ENCODE measurements at regions not wholly inside any gene's neighbourhood (a gene's known extent, or its start where the extent isn't known, plus 50 kb on each side); places are given as distances from the start of the nearest gene placed in this dataset.
"Not testable (repeated sequence)": the region's sequence is repeated elsewhere in the genome, so short reads cannot be mapped to it uniquely, and the experiment has no call there.

- H3K36me3 ChIP-seq: no peaks in the 10 kb centered on the region
- TF ChIP-seq POLR2AphosphoS5 (IDR thresholded peaks at IDR 0.05) (peak; percentile 70), POLR2A (IDR thresholded peaks at IDR 0.05) (no peak)
- H3K4me3 ChIP-seq: no peak overlapping the region
- no peaks in the 10 kb centered on the region for H3K9me3 ChIP-seq
- peak; percentile 75 for ATAC-seq
- peaks cover 0 to 6% (median 0%) of the 10 kb centered on the region in 3 donors for H3K4me1 ChIP-seq
- peak overlapping the region in 1 of 4 donors; percentile 12 for H3K27ac ChIP-seq
- WGBS, 2 donors (ENCODE audit: low coverage in 1 of 2): 67 to 71% methylated on average over 1 to 3 of the region's 3 CpGs
- H3K27me3 ChIP-seq: no peaks in the 10 kb centered on the region
Measured at GRCh38 chr2:40690525-40690924, 238.6 kb upstream of the SLC8A1 start.

GRCh38 chr2:40700231-40700954 is 248.5 kb upstream of the SLC8A1 start:
- H3K4me3 ChIP-seq: no peak overlapping the region
- H3K27me3 ChIP-seq: no peaks in the 10 kb centered on the region
- WGBS, 2 donors (ENCODE audit: low coverage in 1 of 2): 71 to 73% methylated on average over 5 of the region's 5 CpGs
- H3K4me1 ChIP-seq: no peaks in the 10 kb centered on the region
- H3K36me3 ChIP-seq: no peaks in the 10 kb centered on the region
- H3K27ac ChIP-seq: no peak overlapping the region
- TF ChIP-seq CTCF (IDR thresholded peaks at IDR 0.05) (no peak), POLR2AphosphoS5 (IDR thresholded peaks at IDR 0.05) (no peak), POLR2A (IDR thresholded peaks at IDR 0.05) (no peak), EP300 (IDR thresholded peaks at IDR 0.05) (no peak)
- H3K9me3 ChIP-seq: no peaks in the 10 kb centered on the region
- no peak for ATAC-seq

GRCh38 chr2:40712197-40712894 is 260.5 kb upstream of the SLC8A1 start:
- not testable (repeated sequence) for H3K27me3 ChIP-seq, H3K4me3 ChIP-seq, H3K36me3 ChIP-seq, H3K4me1 ChIP-seq, ATAC-seq, H3K9me3 ChIP-seq, H3K27ac ChIP-seq
- WGBS, 2 donors (ENCODE audit: low coverage in 1 of 2): 60% methylated on average over 4 of the region's 7 CpGs; no CpG with 5 or more reads in 1 of the 2 donors

- no peaks in the 10 kb centered on the region for H3K9me3 ChIP-seq
- WGBS, 2 donors (ENCODE audit: low coverage in 1 of 2): 40 to 45% methylated on average over 2 of the region's 2 CpGs
- H3K4me1 ChIP-seq: peaks cover 0 to 6% (median 0%) of the 10 kb centered on the region in 3 donors
- no peak overlapping the region for H3K27ac ChIP-seq
- H3K27me3 ChIP-seq: no peaks in the 10 kb centered on the region
- TF ChIP-seq EP300 (IDR thresholded peaks at IDR 0.05): no peak
- no peak for TF ChIP-seq POLR2A (IDR thresholded peaks at IDR 0.05)
- no peak for TF ChIP-seq POLR2AphosphoS5 (IDR thresholded peaks at IDR 0.05)
- no peaks in the 10 kb centered on the region for H3K36me3 ChIP-seq
- ATAC-seq: peak; percentile 39
- H3K4me3 ChIP-seq: no peak overlapping the region
Measured at GRCh38 chr2:40716879-40717278, 265.0 kb upstream of the SLC8A1 start.

GRCh38 chr2:40719414-40719813 is 267.5 kb upstream of the SLC8A1 start:
- TF ChIP-seq POLR2A (IDR thresholded peaks at IDR 0.05) (no peak), POLR2AphosphoS5 (IDR thresholded peaks at IDR 0.05) (no peak), EP300 (IDR thresholded peaks at IDR 0.05) (no peak), CTCF (IDR thresholded peaks at IDR 0.05) (no peak)
- H3K4me1 ChIP-seq: no peaks in the 10 kb centered on the region
- H3K4me3 ChIP-seq: no peak overlapping the region
- H3K36me3 ChIP-seq: no peaks in the 10 kb centered on the region
- H3K9me3 ChIP-seq: no peaks in the 10 kb centered on the region
- no peak for ATAC-seq
- no peak overlapping the region for H3K27ac ChIP-seq
- no peaks in the 10 kb centered on the region for H3K27me3 ChIP-seq
- 29 to 53% methylated on average over 2 of the region's 2 CpGs for WGBS, 2 donors (ENCODE audit: low coverage in 1 of 2)

DNA sequence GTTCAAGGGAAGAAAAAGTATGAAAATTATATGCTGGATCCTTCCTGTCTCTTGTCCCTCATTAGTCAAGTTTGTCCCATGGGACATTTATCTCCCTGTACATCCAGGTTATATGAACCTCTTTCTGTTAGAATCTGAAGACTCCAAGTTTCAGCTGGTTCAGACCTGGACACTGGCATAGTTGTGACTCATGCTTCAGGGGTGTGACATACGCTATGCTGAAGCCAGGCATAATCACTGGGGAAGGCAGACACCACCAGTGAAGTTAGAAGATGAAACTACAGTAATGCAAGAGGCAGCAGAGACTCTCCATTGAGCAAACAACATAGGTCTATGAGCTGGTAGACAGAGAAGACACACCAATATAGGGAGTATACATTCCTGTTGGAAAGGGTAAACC is 269.7 kb upstream of the SLC8A1 start:
- Histone ChIP-seq H3K4me1 (peaks cover 0 to 12% (median 3%) of the 10 kb centered on the region in 3 donors), H3K4me3 (no peak overlapping the region), H3K9me3 (no peaks in the 10 kb centered on the region), H3K36me3 (no peaks in the 10 kb centered on the region), H3K27ac (no peak overlapping the region), H3K27me3 (no peaks in the 10 kb centered on the region)
- TF ChIP-seq POLR2AphosphoS5 (IDR thresholded peaks at IDR 0.05): no peak
- no peak for TF ChIP-seq EP300 (IDR thresholded peaks at IDR 0.05)
- no peak for TF ChIP-seq POLR2A (IDR thresholded peaks at IDR 0.05)
- TF ChIP-seq CTCF (IDR thresholded peaks at IDR 0.05): no peak
- no peak for ATAC-seq
- WGBS, 2 donors (ENCODE audit: low coverage in 1 of 2): 63% methylated on average over 1 of the region's 1 CpG; no CpG with 5 or more reads in 1 of the 2 donors
